ENCODE measurements at regions not wholly inside any gene's neighbourhood (a gene's known extent, or its start where the extent isn't known, plus 50 kb on each side); places are given as distances from the start of the nearest gene placed in this dataset.

DNA sequence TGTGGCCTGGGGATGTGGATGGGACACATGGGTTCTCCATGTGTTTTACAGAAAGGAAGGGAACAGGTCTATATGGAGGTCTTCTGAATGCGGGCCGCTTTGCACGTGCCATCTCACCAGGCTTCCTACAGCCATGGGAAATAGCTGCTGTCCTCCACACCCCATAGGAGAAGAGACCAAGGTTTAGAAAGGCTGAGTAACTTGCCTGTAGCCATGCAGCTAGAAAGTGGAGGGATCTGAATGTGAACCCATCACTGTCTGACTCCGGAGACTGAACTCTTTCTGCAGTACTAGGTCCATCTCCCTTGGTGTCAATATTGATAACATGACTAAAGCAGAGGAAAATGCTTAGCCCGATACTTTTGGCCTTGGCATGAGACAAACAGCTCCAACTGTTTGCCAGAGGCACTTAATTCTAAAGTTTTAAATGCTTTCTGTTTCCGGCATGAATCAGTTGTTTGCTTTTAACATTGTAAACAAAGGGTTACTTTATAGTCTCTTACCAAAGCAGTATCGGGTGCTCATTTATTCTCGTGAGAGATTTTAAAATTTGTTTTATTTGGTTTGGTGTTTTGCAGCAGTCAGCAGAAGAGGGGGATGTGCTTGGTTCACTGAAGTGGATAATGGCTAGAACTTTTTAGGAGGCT is 64.8 kb upstream of the LOXL4 start:
- no peak for DNase-seq

DNA sequence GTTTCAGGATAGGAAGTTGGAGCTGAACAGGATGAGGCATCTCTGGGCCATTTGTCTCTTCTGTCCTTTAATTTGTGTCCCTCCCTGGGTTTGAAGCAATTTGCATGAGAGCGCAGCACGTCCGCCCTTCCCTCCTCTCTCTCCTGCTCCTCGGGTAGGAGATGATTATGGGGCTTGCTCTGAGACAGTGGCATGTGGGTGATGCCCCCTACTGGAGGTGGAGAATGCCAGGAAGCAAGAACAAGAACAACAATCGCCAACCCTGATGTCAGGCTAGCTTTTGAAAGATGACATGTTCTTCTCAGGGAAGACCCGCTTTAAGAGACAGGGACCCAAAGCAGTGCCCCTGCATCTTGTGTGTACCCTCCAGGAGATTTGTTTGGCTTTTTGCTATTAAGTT is 63.9 kb upstream of the LOXL4 start:
- no peak for DNase-seq

DNA sequence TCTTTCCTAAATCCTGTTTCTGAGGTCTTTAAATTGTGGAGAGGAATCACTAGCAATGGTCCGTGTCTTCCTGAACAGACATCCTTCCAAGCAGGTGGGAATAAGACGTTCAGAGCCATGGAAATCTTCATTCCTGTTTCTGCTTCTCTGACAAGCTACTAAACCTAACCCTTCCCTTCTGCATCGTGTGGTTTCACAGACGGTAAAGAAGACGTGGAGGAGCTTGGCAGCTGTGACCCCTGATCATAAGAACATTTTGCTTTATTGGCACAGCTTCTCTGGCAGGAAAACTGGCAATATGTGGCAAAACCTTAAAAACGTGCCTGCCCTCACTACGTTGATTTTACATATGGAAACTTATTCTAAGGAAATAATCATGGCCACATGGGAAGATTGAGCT is 63.0 kb upstream of the LOXL4 start:
- DNase-seq = no peak

DNA sequence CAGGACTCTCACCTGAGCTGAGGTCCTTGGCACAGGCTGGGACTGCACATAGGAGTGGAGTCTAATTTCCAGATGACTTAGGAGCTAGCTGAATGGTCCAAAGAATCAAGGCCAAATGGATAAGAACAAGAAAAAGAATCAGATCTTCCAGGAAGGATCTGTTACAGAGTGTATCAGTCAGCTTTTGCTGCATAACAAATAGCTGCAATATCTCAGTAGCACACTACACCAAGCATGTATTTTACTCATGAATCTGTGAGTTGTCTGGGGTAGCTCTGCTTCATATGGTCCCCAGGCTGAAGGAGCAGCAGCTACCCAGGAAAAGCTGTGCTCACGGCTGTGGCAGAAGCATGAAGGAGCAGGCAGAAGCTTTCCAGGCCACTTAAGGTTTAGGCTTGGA is 60.6 kb upstream of the LOXL4 start:
- DNase-seq = no peak

DNA sequence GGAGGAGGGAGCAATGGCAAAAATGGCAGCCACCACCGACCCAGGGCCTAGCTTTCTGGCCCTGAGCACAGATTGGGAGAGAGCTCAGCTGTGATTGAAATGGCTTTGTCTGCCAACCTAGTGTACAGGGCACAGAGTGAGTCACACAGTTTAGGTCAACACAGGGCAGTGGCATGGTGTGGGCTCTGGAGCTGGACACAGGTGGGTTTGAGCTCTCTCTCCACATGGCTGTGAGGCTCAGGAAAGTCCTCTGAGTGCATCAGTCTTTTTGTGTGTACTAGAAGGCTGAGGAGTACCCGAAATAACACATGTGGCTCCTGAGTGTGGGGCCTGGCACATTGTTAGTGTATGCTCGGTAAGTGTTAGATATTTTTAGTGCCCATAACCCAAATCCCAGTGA is 60.2 kb upstream of the LOXL4 start:
- no peak for DNase-seq

DNA sequence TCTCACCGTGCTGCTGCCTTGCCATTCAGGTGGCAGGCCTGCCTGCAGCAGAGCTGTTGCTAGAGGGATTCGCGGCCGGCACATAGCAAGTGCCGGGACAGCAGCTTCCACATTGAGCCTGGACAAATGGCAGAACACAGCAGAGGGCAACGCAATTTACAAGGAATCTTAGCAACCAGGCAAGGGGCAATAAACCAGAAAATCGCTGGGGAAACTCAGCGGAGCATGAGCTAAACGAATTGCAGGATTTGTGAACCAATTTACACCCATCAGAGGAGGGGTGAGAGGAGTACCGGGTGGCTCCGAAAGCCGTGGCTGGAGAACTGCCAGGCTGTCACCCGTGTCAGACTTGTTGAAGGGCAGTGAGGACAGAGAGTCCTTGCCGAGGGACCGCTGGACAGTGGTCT is 58.6 kb upstream of the LOXL4 start:
- peak in 17 of 56 donors; percentile 4 to 56 (median 15) for DNase-seq

DNA sequence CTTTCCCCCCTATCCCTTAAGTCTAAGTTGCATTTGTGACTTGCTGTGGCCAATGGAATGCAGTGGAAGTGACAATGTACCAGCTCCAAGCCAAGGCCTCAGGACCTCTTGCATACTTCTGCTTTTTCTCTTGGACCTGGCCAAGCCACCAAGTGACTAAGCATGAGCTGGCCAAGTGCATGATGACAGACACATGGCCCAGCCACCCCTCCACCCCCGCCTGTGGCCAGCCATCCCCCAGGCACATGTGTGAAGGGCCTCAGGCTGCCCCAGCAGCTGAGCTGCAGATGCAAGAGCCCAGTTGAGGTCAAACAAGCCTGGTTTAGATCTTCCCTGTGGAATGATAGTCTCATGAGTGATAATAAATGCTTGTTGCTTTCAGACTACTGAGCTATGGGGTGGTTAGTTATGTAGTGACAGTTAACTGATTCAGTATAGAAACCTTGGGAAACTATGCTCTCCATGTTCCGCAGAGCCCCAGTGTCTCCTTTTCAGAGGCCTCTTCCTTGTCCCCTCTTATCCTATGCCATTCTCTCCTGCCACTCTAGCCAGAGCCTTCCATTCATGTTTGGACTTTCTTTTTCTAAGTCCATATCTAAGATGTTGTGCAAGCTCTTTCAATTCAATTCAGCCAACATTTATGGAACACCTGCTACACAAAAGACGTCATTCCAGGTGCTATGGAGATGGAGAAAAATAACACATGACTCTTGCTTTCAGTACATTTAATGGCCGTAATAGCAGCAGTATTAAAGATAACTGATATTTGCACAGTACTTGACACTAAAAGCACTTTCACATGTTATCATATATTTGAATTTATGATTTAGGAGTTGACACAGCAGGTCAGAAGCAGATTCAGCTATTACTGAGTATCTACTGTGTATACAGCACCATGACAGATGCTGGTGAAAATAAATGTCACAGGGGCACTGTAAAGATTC is 55.5 kb upstream of the LOXL4 start:
- DNase-seq = peak in 1 of 56 donors; percentile 3

DNA sequence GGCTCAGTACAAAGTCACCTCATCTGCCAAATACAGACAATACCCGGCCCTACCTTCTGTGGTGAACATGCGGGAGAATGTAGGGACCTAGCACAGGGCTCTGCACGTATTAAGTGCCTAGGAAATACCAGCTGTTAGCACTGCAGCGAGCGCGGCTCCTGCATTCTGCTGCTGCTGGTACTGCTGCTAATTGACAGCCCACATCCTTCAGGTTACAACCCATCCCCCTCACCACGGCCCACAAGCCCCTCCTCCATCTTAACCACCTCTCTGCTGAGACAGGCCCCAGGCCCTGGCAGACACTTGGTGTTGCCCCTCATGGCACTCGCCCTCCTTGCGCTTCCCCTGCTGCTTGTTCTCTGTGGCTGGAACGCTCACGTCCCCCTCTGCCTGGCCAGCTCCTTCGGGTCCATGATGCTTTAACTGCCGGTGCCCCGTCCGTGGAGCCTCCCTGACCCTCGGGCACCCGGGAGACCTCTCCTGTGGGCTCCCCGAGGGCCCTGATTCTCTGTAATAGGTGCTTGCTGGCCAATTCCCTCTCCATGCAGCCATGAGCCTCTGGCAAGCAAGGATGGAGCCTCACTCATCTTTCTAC is 53.3 kb upstream of the LOXL4 start:
- no peak for DNase-seq

DNA sequence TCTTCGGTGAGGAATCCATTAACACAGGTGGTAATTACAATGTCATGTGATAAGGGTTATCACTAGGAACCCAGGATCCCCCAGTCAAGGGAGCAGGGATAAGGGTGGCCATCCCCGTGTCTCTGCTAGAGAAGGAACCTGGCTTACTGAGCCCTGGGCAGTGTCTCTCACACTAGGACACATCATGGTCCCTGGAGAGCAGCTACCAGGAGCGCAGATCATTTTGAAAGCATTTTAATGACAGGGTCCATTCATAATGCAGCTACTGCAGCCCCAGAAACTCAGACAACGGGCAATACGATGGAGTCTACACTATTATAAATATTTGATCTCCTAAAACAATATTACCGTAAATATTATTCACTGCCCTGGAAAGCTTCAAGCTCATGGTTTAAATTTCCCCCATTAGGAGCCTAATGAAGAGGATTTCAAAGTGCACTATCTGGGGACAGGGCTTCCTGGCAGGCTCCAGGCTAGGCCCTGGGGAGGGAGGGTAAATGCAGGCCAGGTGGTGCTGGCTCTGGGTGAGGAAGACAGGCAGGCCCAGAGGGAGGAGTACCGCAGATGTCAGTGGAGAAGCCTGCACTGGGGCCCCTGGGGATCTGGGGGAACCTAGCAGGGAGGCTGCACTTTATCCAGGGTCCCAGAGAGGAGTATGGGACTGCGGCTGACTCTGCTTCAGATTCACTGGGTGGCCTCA is 52.6 kb upstream of the LOXL4 start:
- no peak for DNase-seq

DNA sequence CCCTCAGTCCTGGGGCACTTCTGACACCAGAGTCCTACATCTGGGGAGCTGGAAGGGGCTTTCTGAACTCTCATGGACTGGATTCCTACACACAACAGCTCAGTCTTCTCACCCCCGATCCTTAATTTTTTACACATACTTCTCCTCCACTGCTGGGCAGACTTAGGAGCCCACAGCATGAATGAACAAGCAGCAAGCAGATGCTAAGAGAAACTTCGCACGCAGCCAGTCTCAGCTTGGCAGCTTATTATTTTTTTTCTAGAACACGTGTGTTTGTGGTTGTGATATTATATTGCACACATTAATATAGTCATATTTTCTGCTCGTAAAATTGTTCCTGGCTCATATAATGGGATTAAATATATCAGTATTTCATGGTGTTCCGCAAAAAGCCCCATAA is 50.9 kb upstream of the LOXL4 start:
- DNase-seq = no peak

Data from nucleus accumbens (tissue), 56 donors.